Adrenal gland (tissue), 9 donors: ENCODE measurements at regions not wholly inside any gene's neighbourhood (a gene's known extent, or its start where the extent isn't known, plus 50 kb on each side); places are given as distances from the start of the nearest gene placed in this dataset.

Experiments used
- DNase-seq, 7 donors: peaks; one replicate each; pipeline ENCODE4 v3.0.0-alpha.2; 2019 to 2020
- H3K27ac ChIP-seq, 5 donors: fragments of 200-600 bp; sonication (generic) in 4 of 5; 1 replicate in 3 of 5; 2 replicates in 2 of 5; pipeline versions ENCODE4 v1.5.1 to v1.8.0; 2016 to 2020; ENCODE audit warnings: mild to moderate bottlenecking in 1 of 5
- H3K27me3 ChIP-seq: fragments of 200-600 bp; 2 replicates; pipeline ENCODE4 v1.8.0; 2021
- H3K36me3 ChIP-seq, 2 donors: fragments of 200-600 bp; replicated peaks in 1 of 2; 1 replicate in 1 of 2; 2 replicates in 1 of 2; pipeline versions ENCODE4 v1.5.1 to v1.8.0; 2018 to 2022
- H3K4me1 ChIP-seq, 2 donors: fragments of 200-600 bp; replicated peaks in 1 of 2; 1 replicate in 1 of 2; 2 replicates in 1 of 2; pipeline versions ENCODE4 v1.5.1 to v1.8.0; 2018 to 2021
- H3K4me3 ChIP-seq, 4 donors: fragments of 200-600 bp; sonication (generic) in 3 of 4; one replicate each; pipeline ENCODE4 v1.5.1; 2016 to 2018
- H3K9me3 ChIP-seq, 3 donors: fragments of 200-600 bp; sonication (generic) in 1 of 3; replicated peaks in 1 of 3; 1 replicate in 2 of 3; 2 replicates in 1 of 3; pipeline versions ENCODE4 v1.5.1 to v1.8.0; 2016 to 2021
- CTCF ChIP-seq, 6 experiments: fragments of 450-650 bp in 4 of 6; fragments of 200-600 bp in 2 of 6; sonication (generic) in 1 of 6; IDR thresholded peaks; 1 replicate in 5 of 6; 2 replicates in 1 of 6; pipeline versions ENCODE4 v1.5.1 to v1.8.0; 2016 to 2021; ENCODE audit warnings: antibody characterized with exemption in 6 of 6, mild to moderate bottlenecking in 2 of 6, moderate library complexity in 1 of 6
- POLR2A ChIP-seq, 2 donors: fragments of 450-650 bp; IDR thresholded peaks; one replicate each; pipeline ENCODE4 v1.6.1; 2017; ENCODE audit warnings: antibody characterized with exemption in 2 of 2, mild to moderate bottlenecking in 2 of 2, moderate library complexity in 1 of 2
- WGBS, 4 donors: extraction: QIAGEN DNeasy Blood & Tissue Kit in 2 of 4; methylation state at CpG; one replicate each; pipeline versions ENCODE4 v1.1.5 to v1.1.7; 2013 to 2017; 5-methylcytosine and 5-hydroxymethylcytosine counted together
- intact Hi-C, 2 donors: fragments of 100-400 bp; cut with DNase I; formaldehyde crosslinking; loops; one replicate each; pipeline versions ENCODE4 v1.14.1 to v1.15.0; 2022 to 2023
- donor health status: healthy with polysubstance abuse.
- donor health status: Bipolar disorder and iron deficiency.
- donor health status: DM: yes; HTN: yes; CAD: no.
- donor health status: DM: no; HTN: no; CAD: no.
- donor health status: DM: no; HTN: no; CAD: no.

GRCh38 chr14:98144964-98145363, 1127.0 kb downstream of the BCL11B start:
- Histone ChIP-seq H3K4me3 (no peak overlapping the region), H3K36me3 (no peaks in the 10 kb centered on the region), H3K4me1 (no peaks in the 10 kb centered on the region), H3K27ac (no peak overlapping the region), H3K9me3 (no peaks in the 10 kb centered on the region), H3K27me3 (no peaks in the 10 kb centered on the region)
- peak in 5 of 7 donors; percentile 46 to 64 (median 51) for DNase-seq
- intact Hi-C loops: no loop called here
- TF ChIP-seq POLR2A (IDR thresholded peaks at IDR 0.05) (no peak), CTCF (IDR thresholded peaks at IDR 0.05) (no peak)
- WGBS, 4 donors: 51 to 55% (median 54%) methylated on average over 5 of the region's 5 CpGs

GRCh38 chr14:98146416-98146815, 1125.6 kb downstream of the BCL11B start:
- H3K9me3 ChIP-seq: no peaks in the 10 kb centered on the region
- TF ChIP-seq CTCF (IDR thresholded peaks at IDR 0.05): no peak
- no peak for TF ChIP-seq POLR2A (IDR thresholded peaks at IDR 0.05)
- 71 to 85% (median 77%) methylated on average over 5 of the region's 5 CpGs for WGBS, 4 donors

GRCh38 chr14:98154254-98154653, 1117.7 kb downstream of the BCL11B start:
- H3K4me1 ChIP-seq: no peaks in the 10 kb centered on the region
- intact Hi-C loops: no loop called here
- no peak for DNase-seq
- H3K9me3 ChIP-seq: no peaks in the 10 kb centered on the region
- no peak for TF ChIP-seq POLR2A (IDR thresholded peaks at IDR 0.05)
- no peak for TF ChIP-seq CTCF (IDR thresholded peaks at IDR 0.05)
- H3K27ac ChIP-seq: no peak overlapping the region
- no peak overlapping the region for H3K4me3 ChIP-seq
- WGBS, 4 donors: 85 to 93% (median 92%) methylated on average over 4 of the region's 4 CpGs
- no peaks in the 10 kb centered on the region for H3K27me3 ChIP-seq
- no peaks in the 10 kb centered on the region for H3K36me3 ChIP-seq

More at GRCh38 chr14:98146416-98146815, 1125.6 kb downstream of the BCL11B start:
- Histone ChIP-seq H3K4me1 (no peaks in the 10 kb centered on the region), H3K27me3 (no peaks in the 10 kb centered on the region), H3K27ac (no peak overlapping the region), H3K4me3 (no peak overlapping the region), H3K36me3 (no peaks in the 10 kb centered on the region)
- intact Hi-C loops: no loop called here
- no peak for DNase-seq

- TF ChIP-seq CTCF (IDR thresholded peaks at IDR 0.05) (no peak), POLR2A (IDR thresholded peaks at IDR 0.05) (no peak)
- H3K27ac ChIP-seq: no peak overlapping the region
- no peaks in the 10 kb centered on the region for H3K27me3 ChIP-seq
- 40 to 51% (median 42%) methylated on average over 8 of the region's 8 CpGs for WGBS, 4 donors
- intact Hi-C loops: no loop called here
- H3K4me3 ChIP-seq: no peak overlapping the region
- H3K9me3 ChIP-seq: no peaks in the 10 kb centered on the region
- DNase-seq: no peak
- no peaks in the 10 kb centered on the region for H3K36me3 ChIP-seq
- no peaks in the 10 kb centered on the region for H3K4me1 ChIP-seq
Measured at GRCh38 chr14:98156411-98156810, 1115.6 kb downstream of the BCL11B start.
